Activated CD4-positive, alpha-beta T cell treated with anti-CD3 and anti-CD28 coated beads, Interleukin-2, amount 50 U/mL, for 16 hours (primary cell): ENCODE measurements at regions not wholly inside any gene's neighbourhood (a gene's known extent, or its start where the extent isn't known, plus 50 kb on each side); places are given as distances from the start of the nearest gene placed in this dataset.

Source experiments
- DNase-seq: peaks from one replicate; pipeline ENCODE4 v3.0.0-alpha.2; 2020

- no peak for DNase-seq
Observed at GRCh38 chr10:64458306-64458705, 937.1 kb downstream of the REEP3 start.

GRCh38 chr10:64463406-64463805, 942.2 kb downstream of the REEP3 start:
- no peak for DNase-seq

GRCh38 chr10:64465653-64466052, 944.5 kb downstream of the REEP3 start:
- DNase-seq: no peak

GRCh38 chr10:64468219-64468618, 947.0 kb downstream of the REEP3 start:
- no peak for DNase-seq

GRCh38 chr10:64476506-64476905, 955.3 kb downstream of the REEP3 start:
- no peak for DNase-seq

- no peak for DNase-seq
Observed at GRCh38 chr10:64477791-64478190, 956.6 kb downstream of the REEP3 start.

GRCh38 chr10:64484811-64485330, 963.7 kb downstream of the REEP3 start:
- no peak for DNase-seq

GRCh38 chr10:64486149-64486548, 964.9 kb downstream of the REEP3 start:
- no peak for DNase-seq

- no peak for DNase-seq
Observed at GRCh38 chr10:64486901-64487300, 965.7 kb downstream of the REEP3 start.

GRCh38 chr10:64494901-64495300, 973.7 kb downstream of the REEP3 start:
- no peak for DNase-seq

GRCh38 chr10:64497306-64497705, 976.1 kb downstream of the REEP3 start:
- no peak for DNase-seq

GRCh38 chr10:64501807-64502206, 980.6 kb downstream of the REEP3 start:
- DNase-seq: no peak

- DNase-seq: no peak
Observed at GRCh38 chr10:64502936-64503335, 981.7 kb downstream of the REEP3 start.

- no peak for DNase-seq
Observed at GRCh38 chr10:64503429-64503828, 982.2 kb downstream of the REEP3 start.

GRCh38 chr10:64505501-64505900, 984.3 kb downstream of the REEP3 start:
- DNase-seq: no peak

- no peak for DNase-seq
Observed at GRCh38 chr10:64506963-64507362, 985.8 kb downstream of the REEP3 start.

GRCh38 chr10:64507651-64508028, 986.4 kb downstream of the REEP3 start:
- no peak for DNase-seq

- DNase-seq: no peak
Observed at GRCh38 chr10:64508029-64508661, 986.9 kb downstream of the REEP3 start.

GRCh38 chr10:64515970-64516699, 994.9 kb downstream of the REEP3 start:
- DNase-seq: no peak

GRCh38 chr10:64518456-64518855, 997.3 kb downstream of the REEP3 start:
- DNase-seq: no peak

- DNase-seq: no peak
Observed at GRCh38 chr10:64519427-64519826, 998.2 kb downstream of the REEP3 start.

- no peak for DNase-seq
Observed at GRCh38 chr10:64519831-64520230, 998.6 kb downstream of the REEP3 start.

GRCh38 chr10:64523065-64523759, 1002.0 kb downstream of the REEP3 start:
- DNase-seq: no peak
